Endothelial cell of umbilical vein (primary cell): ENCODE measurements at regions not wholly inside any gene's neighbourhood (a gene's known extent, or its start where the extent isn't known, plus 50 kb on each side); places are given as distances from the start of the nearest gene placed in this dataset.

ENCODE experiments used
- BruUV-seq: library from RNA; stranded (reverse); fragments of 400-500 nt; replicated peaks from 2 replicates; lab custom pipeline; 2021; lab: Mats Ljungman, UMichigan
- CTCF ChIA-PET: fragments of 300-600, 350-600 bp; sonication (Branson Sonifier 250); formaldehyde crosslinking; loops from one replicate; lab custom pipeline; 2021; ENCODE audit warnings: antibody characterized with exemption, inconsistent platforms; lab: Charles Lee
- POLR2A ChIA-PET: fragments of 300-600, 350-600 bp; sonication (Branson Sonifier 250); formaldehyde crosslinking; loops from one replicate; lab custom pipeline; 2021; ENCODE audit warnings: antibody characterized with exemption, inconsistent platforms; lab: Charles Lee
- DNase-seq: peaks from one replicate; pipeline ENCODE4 v3.0.0-alpha.2; 2011; ENCODE audit warnings: low read depth, low spot score
- FAIRE-seq: peaks from 2 replicates; lab custom pipeline; 2011; peaks lifted over from hg19 to GRCh38; lab: Jason Lieb, UNC
- H2AFZ ChIP-seq: 2 replicates; pipeline ENCODE4 v1.6.0; 2012; ENCODE audit warnings: low read depth, low read length, control low read depth, inconsistent platforms
- H3K27ac ChIP-seq: 2 replicates; pipeline ENCODE4 v1.5.1; 2011; ENCODE audit warnings: low read depth, mild to moderate bottlenecking, control low read depth, low read length, moderate library complexity; ENCODE audit not compliant: insufficient read depth
- H3K27me3 ChIP-seq, 2 experiments: 2 replicates each; pipeline versions ENCODE4 v1.6.0 to v1.6.1; 2011; ENCODE audit warnings: low read length in 2 of 2, mixed read lengths in 1 of 2; ENCODE audit not compliant: control insufficient read depth in 2 of 2, insufficient read depth in 2 of 2
- H3K36me3 ChIP-seq, 2 experiments: 2 replicates in 1 of 2; 3 replicates in 1 of 2; pipeline ENCODE4 v1.5.1; 2011; ENCODE audit warnings: low read length in 2 of 2, mild to moderate bottlenecking in 1 of 2, moderate library complexity in 1 of 2; ENCODE audit not compliant: control insufficient read depth in 2 of 2, insufficient read depth in 2 of 2; ENCODE audit errors: extremely low read depth in 1 of 2
- H3K4me1 ChIP-seq: 3 replicates; pipeline ENCODE4 v1.5.1; 2011; ENCODE audit warnings: mild to moderate bottlenecking, low read length; ENCODE audit not compliant: control insufficient read depth, insufficient read depth; ENCODE audit errors: extremely low read depth
- H3K4me2 ChIP-seq: 2 replicates; pipeline ENCODE4 v1.6.1; 2011; ENCODE audit warnings: low read length, control low read depth, mixed read lengths; ENCODE audit not compliant: insufficient read depth
- H3K4me3 ChIP-seq, 3 experiments: fragments of 200-600 bp in 1 of 3; sonication (generic), shearing (Covaris generic) in 1 of 3; replicated peaks in 1 of 3; 2 replicates each; pipeline ENCODE4 v1.5.1; 2011 to 2016; ENCODE audit warnings: control low read depth in 3 of 3, low read length in 3 of 3, mild to moderate bottlenecking in 2 of 3, inconsistent platforms in 1 of 3, low read depth in 1 of 3, moderate library complexity in 1 of 3; ENCODE audit not compliant: insufficient read depth in 1 of 3
- H3K79me2 ChIP-seq: 2 replicates; pipeline ENCODE4 v1.6.0; 2012; ENCODE audit warnings: low read length, inconsistent platforms; ENCODE audit not compliant: control insufficient read depth, insufficient read depth
- H3K9ac ChIP-seq: replicated peaks from 2 replicates; pipeline ENCODE3; 2011; ENCODE audit warnings: low read length, control low read depth; ENCODE audit not compliant: insufficient read depth; ENCODE audit errors: extremely low read depth
- H3K9me1 ChIP-seq: replicated peaks from 3 replicates; pipeline ENCODE4 v1.6.0; 2011; ENCODE audit warnings: mild to moderate bottlenecking, low read length; ENCODE audit not compliant: control insufficient read depth, insufficient read depth; ENCODE audit errors: extremely low read depth
- H3K9me3 ChIP-seq: replicated peaks from 2 replicates; pipeline ENCODE4 v1.5.1; 2012; ENCODE audit warnings: low read length, inconsistent platforms; ENCODE audit not compliant: control insufficient read depth, insufficient read depth
- H4K20me1 ChIP-seq: replicated peaks from 2 replicates; pipeline ENCODE3; 2011; ENCODE audit warnings: mild to moderate bottlenecking, low read length; ENCODE audit not compliant: control insufficient read depth, insufficient read depth; ENCODE audit errors: extremely low read depth
- CTCF ChIP-seq, 2 donors: IDR thresholded peaks; 1 replicate in 1 of 2; 2 replicates in 1 of 2; pipeline ENCODE4 v1.5.1; 2011; ENCODE audit warnings: low read length in 2 of 2, mild to moderate bottlenecking in 2 of 2, moderate library complexity in 2 of 2, control low read depth in 1 of 2, inconsistent platforms in 1 of 2, low read depth in 1 of 2; ENCODE audit not compliant: insufficient read depth in 1 of 2; ENCODE audit errors: extremely low read depth in 1 of 2
- MYC ChIP-seq: IDR thresholded peaks from one replicate; pipeline ENCODE4 v1.6.1; 2011; ENCODE audit warnings: mild to moderate bottlenecking, low read depth, low read length
- dilution Hi-C: fragments of 300-500 bp; cut with MboI; formaldehyde crosslinking; loops from one replicate; pipeline ENCODE4 v1.15.0; 2019; ENCODE audit warnings: low sequenced_read_pairs; ENCODE audit not compliant: extremely low pct_ligation_motif_present
- intact Hi-C: fragments of 100-400 bp; cut with micrococcal nuclease; formaldehyde crosslinking; loops from one replicate; pipeline ENCODE4 v1.10.0; 2022

- no peak for FAIRE-seq
- Histone ChIP-seq H3K27ac (no peak overlapping the region), H2AFZ (no peak overlapping the region), H3K4me1 (no peaks in the 10 kb centered on the region), H3K27me3 (no peaks in the 10 kb centered on the region), H3K4me2 (no peak overlapping the region), H3K9me1 (no peaks in the 10 kb centered on the region), H3K9me3 (peaks cover 3% of the 10 kb centered on the region), H4K20me1 (no peaks in the 10 kb centered on the region), H3K4me3 (no peak overlapping the region), H3K36me3 (no peaks in the 10 kb centered on the region), H3K9ac (no peak overlapping the region), H3K79me2 (no peaks in the 10 kb centered on the region)
- ChIA-PET CTCF (no interaction called here), POLR2A (no interaction called here)
- intact Hi-C loops: no loop called here
- TF ChIP-seq MYC (no peak), CTCF (IDR thresholded peaks at IDR 0.05; ENCODE audit: extremely low read depth in 1 of 2, insufficient read depth in 1 of 2, low read depth in 1 of 2, low read length in 2 of 2) (no peak)
- dilution Hi-C loops: no loop called here
- BruUV-seq: no TSS peak
- DNase-seq: no peak
These were observed 414.8 kb upstream of the C16orf82 start for GRCh38 chr16:26651884-26652283.

- TF ChIP-seq CTCF (IDR thresholded peaks at IDR 0.05; ENCODE audit: extremely low read depth in 1 of 2, insufficient read depth in 1 of 2, low read depth in 1 of 2, low read length in 2 of 2): no peak
- ChIA-PET POLR2A (no interaction called here), CTCF (no interaction called here)
- DNase-seq: no peak
- Histone ChIP-seq H3K27me3 (no peaks in the 10 kb centered on the region), H3K4me1 (no peaks in the 10 kb centered on the region), H2AFZ (no peak overlapping the region), H3K79me2 (no peaks in the 10 kb centered on the region), H3K9me1 (no peaks in the 10 kb centered on the region), H3K9me3 (no peaks in the 10 kb centered on the region), H4K20me1 (no peaks in the 10 kb centered on the region), H3K36me3 (no peaks in the 10 kb centered on the region), H3K4me2 (no peak overlapping the region), H3K27ac (no peak overlapping the region), H3K4me3 (no peak overlapping the region), H3K9ac (no peak overlapping the region)
- no peak for FAIRE-seq
- no TSS peak for BruUV-seq
- intact Hi-C loops: no loop called here
- dilution Hi-C loops: no loop called here
These were observed 408.2 kb upstream of the C16orf82 start for GRCh38 chr16:26658486-26658885.
